ENCODE measurements at regions not wholly inside any gene's neighbourhood (a gene's known extent, or its start where the extent isn't known, plus 50 kb on each side); places are given as distances from the start of the nearest gene placed in this dataset.

GRCh38 chr20:57806975-57807374, 97.2 kb upstream of the PMEPA1 start:
- TF ChIP-seq CTCF (optimal IDR thresholded peaks at IDR 0.05 in 1 of 3, IDR thresholded peaks at IDR 0.05 in 1 of 3, conservative IDR thresholded peaks at IDR 0.05 in 1 of 3; ENCODE audit: extremely low read depth in 1 of 3, insufficient read depth in 2 of 3, low read length in 3 of 3) (no peak), EZH2 (IDR thresholded peaks at IDR 0.05; ENCODE audit: low read length) (no peak)
